ENCODE measurements at regions not wholly inside any gene's neighbourhood (a gene's known extent, or its start where the extent isn't known, plus 50 kb on each side); places are given as distances from the start of the nearest gene placed in this dataset.

DNA sequence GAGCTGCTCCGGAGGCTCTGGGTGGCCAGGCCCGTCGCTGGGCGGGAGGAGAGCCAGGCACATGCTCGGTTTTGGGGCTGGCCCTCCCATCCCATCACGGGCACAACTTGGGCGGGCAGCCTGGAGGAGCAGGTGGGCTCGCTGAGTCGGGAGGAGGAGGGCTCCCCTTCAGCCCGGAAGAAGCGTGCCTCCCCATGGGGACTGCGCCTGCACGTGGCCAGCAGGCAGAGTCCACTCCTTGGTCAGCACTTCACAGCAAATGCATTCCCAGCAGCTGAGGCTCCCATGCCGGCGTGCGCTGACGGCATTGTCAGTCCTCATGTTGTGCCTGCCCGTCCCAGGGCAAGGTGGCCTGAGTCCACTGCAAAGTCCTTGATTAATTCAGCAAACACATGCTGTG, 1281.7 kb downstream of the BRD1 start:
- TF ChIP-seq POLR2A (IDR thresholded peaks at IDR 0.05; ENCODE audit: low read depth, low read length): no peak
- TF ChIP-seq SPI1 (IDR thresholded peaks at IDR 0.05; ENCODE audit: low read depth, low read length): no peak
- no peak for TF ChIP-seq POLR2AphosphoS5 (IDR thresholded peaks at IDR 0.05; ENCODE audit: low read depth, low read length)
- TF ChIP-seq TAF1 (IDR thresholded peaks at IDR 0.05; ENCODE audit: low read depth, low read length): no peak

Measured in GM12891 (cell line).